GM13976 (cell line): ENCODE measurements at regions not wholly inside any gene's neighbourhood (a gene's known extent, or its start where the extent isn't known, plus 50 kb on each side); places are given as distances from the start of the nearest gene placed in this dataset.

Source experiments
- DNase-seq: peaks from one replicate; pipeline ENCODE4 v3.0.0; 2012; ENCODE audit warnings: low spot score
- in situ Hi-C: fragments of 300-500 bp; cut with MboI; formaldehyde crosslinking; loops from one replicate; pipeline ENCODE4 v1.12.0; 2022; ENCODE audit warnings: low sequenced_read_pairs, mixed read lengths, inconsistent platforms; ENCODE audit not compliant: unreplicated experiment
- TF ChIP-seq, protein P1 (sequence below): IDR thresholded peaks from 2 replicates; pipeline ENCODE4 v1.5.1; 2012; ENCODE audit warnings: borderline replicate concordance, mild to moderate bottlenecking; ENCODE audit not compliant: insufficient read depth; ENCODE audit errors: extremely low read depth, missing control alignments, control extremely low read depth

DNA sequence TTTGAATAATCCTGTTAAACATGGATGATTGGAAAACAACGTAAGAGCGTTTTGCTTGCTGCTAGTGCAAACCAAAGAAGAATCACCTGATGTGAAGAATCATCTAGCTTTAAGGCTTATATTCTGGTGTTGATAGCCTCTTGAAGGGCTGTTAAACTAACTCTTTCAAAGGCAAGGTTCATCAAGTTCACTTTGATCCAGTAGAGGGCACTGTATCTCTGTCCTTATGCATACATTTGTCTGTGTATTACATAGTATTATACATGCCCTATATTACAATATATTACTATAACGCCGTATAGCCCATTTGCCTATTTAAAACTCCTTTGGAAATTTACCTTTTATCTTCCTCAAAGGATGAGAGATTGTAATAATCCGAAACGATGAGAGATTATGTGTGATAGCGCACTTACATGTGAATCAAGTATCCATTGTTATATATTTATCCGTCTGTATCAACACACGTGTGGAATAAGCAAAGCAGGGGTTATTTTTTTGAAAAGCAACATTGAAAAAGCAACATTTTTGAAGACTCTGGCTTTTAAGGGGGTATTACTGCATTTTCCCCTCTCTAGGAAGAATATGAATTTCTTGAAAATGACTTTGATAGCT lies 50.8 kb upstream of the NRN1 start:
- peak; percentile 62 for DNase-seq
- in situ Hi-C loops = loop anchor here (10.0 kb wide), 1 partner anchor 487 kb away; no protein-coding TSS in a partner anchor
- TF ChIP-seq, protein P1, sequence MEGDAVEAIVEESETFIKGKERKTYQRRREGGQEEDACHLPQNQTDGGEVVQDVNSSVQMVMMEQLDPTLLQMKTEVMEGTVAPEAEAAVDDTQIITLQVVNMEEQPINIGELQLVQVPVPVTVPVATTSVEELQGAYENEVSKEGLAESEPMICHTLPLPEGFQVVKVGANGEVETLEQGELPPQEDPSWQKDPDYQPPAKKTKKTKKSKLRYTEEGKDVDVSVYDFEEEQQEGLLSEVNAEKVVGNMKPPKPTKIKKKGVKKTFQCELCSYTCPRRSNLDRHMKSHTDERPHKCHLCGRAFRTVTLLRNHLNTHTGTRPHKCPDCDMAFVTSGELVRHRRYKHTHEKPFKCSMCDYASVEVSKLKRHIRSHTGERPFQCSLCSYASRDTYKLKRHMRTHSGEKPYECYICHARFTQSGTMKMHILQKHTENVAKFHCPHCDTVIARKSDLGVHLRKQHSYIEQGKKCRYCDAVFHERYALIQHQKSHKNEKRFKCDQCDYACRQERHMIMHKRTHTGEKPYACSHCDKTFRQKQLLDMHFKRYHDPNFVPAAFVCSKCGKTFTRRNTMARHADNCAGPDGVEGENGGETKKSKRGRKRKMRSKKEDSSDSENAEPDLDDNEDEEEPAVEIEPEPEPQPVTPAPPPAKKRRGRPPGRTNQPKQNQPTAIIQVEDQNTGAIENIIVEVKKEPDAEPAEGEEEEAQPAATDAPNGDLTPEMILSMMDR = peak; percentile 11
